Gastrocnemius medialis (tissue), 4 donors: ENCODE measurements at regions not wholly inside any gene's neighbourhood (a gene's known extent, or its start where the extent isn't known, plus 50 kb on each side); places are given as distances from the start of the nearest gene placed in this dataset.

Experiments
- ATAC-seq, 2 donors: fragments of 150-250 bp; one replicate each; pipeline ENCODE4 v1.9.1; 2016
- DNase-seq, 2 donors: peaks; one replicate each; pipeline ENCODE4 v3.0.0-alpha.2; 2019
- H3K27ac ChIP-seq, 4 donors: fragments of 200-600 bp; sonication (generic); 1 replicate in 1 of 4; 2 replicates in 3 of 4; pipeline ENCODE4 v1.5.1; 2016 to 2018; ENCODE audit warnings: mild to moderate bottlenecking in 2 of 4, moderate library complexity in 1 of 4
- H3K27me3 ChIP-seq, 3 donors: fragments of 200-600 bp; sonication (generic) in 2 of 3; 1 replicate in 1 of 3; 2 replicates in 2 of 3; pipeline versions ENCODE4 v1.5.1 to v1.6.0; 2016 to 2019; ENCODE audit warnings: mild to moderate bottlenecking in 1 of 3, moderate library complexity in 1 of 3
- H3K36me3 ChIP-seq, 2 donors: fragments of 200-600 bp; sonication (generic) in 1 of 2; one replicate each; pipeline ENCODE4 v1.5.1; 2017 to 2018
- H3K4me1 ChIP-seq, 2 donors: fragments of 200-600 bp; sonication (generic) in 1 of 2; one replicate each; pipeline ENCODE4 v1.5.1; 2016 to 2017; ENCODE audit warnings: mild to moderate bottlenecking in 2 of 2
- H3K4me3 ChIP-seq, 4 donors: fragments of 200-600 bp; sonication (generic) in 3 of 4; 1 replicate in 1 of 4; 2 replicates in 3 of 4; pipeline ENCODE4 v1.5.1; 2016 to 2019; ENCODE audit warnings: mild to moderate bottlenecking in 2 of 4
- H3K9me3 ChIP-seq, 3 donors: fragments of 200-600 bp; sonication (generic) in 2 of 3; 1 replicate in 1 of 3; 2 replicates in 2 of 3; pipeline ENCODE4 v1.5.1; 2016 to 2019
- POLR2A ChIP-seq, 2 donors: fragments of 450-650 bp; IDR thresholded peaks; one replicate each; pipeline ENCODE4 v1.6.1; 2017; ENCODE audit warnings: antibody characterized with exemption in 2 of 2, mild to moderate bottlenecking in 2 of 2, moderate library complexity in 2 of 2
- in situ Hi-C, 4 donors: fragments of 200-750 bp; cut with MboI; loops; one replicate each; pipeline versions ENCODE4 v1.15.0 to v1.8.0; 2017; ENCODE audit warnings: low sequenced_read_pairs in 4 of 4
- intact Hi-C: fragments of 100-400 bp; cut with DNase I; formaldehyde crosslinking; loops from one replicate; pipeline ENCODE4 v1.15.1; 2023; ENCODE audit warnings: low total_unique reads
- TF ChIP-seq, protein P1 (sequence below), 5 experiments: fragments of 450-650 bp in 3 of 5; fragments of 200-600 bp in 2 of 5; sonication (generic) in 2 of 5; IDR thresholded peaks in 4 of 5; conservative IDR thresholded peaks in 1 of 5; 1 replicate in 4 of 5; 2 replicates in 1 of 5; pipeline ENCODE4 v1.5.1; 2016 to 2019; ENCODE audit warnings: antibody characterized with exemption in 5 of 5, mild to moderate bottlenecking in 3 of 5, moderate library complexity in 3 of 5

- in situ Hi-C loops (no loop called here), intact Hi-C loops (no loop called here)
- Histone ChIP-seq H3K27ac (no peak overlapping the region), H3K4me1 (no peaks in the 10 kb centered on the region), H3K4me3 (no peak overlapping the region), H3K9me3 (no peaks in the 10 kb centered on the region), H3K27me3 (peaks cover 6 to 16% (median 10%) of the 10 kb centered on the region in 3 donors), H3K36me3 (no peaks in the 10 kb centered on the region)
- TF ChIP-seq, protein P1, sequence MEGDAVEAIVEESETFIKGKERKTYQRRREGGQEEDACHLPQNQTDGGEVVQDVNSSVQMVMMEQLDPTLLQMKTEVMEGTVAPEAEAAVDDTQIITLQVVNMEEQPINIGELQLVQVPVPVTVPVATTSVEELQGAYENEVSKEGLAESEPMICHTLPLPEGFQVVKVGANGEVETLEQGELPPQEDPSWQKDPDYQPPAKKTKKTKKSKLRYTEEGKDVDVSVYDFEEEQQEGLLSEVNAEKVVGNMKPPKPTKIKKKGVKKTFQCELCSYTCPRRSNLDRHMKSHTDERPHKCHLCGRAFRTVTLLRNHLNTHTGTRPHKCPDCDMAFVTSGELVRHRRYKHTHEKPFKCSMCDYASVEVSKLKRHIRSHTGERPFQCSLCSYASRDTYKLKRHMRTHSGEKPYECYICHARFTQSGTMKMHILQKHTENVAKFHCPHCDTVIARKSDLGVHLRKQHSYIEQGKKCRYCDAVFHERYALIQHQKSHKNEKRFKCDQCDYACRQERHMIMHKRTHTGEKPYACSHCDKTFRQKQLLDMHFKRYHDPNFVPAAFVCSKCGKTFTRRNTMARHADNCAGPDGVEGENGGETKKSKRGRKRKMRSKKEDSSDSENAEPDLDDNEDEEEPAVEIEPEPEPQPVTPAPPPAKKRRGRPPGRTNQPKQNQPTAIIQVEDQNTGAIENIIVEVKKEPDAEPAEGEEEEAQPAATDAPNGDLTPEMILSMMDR (IDR thresholded peaks at IDR 0.05 in 4 of 5, conservative IDR thresholded peaks at IDR 0.05 in 1 of 5) = no peak
- no peak for TF ChIP-seq POLR2A (IDR thresholded peaks at IDR 0.05)
- ATAC-seq = no peak
- no peak for DNase-seq
Measured at GRCh38 chr1:38336961-38337360, 290.4 kb upstream of the POU3F1 start.

GRCh38 chr1:38336301-38336923, 289.8 kb upstream of the POU3F1 start:
- DNase-seq = no peak
- no peaks in the 10 kb centered on the region for H3K36me3 ChIP-seq
- no peaks in the 10 kb centered on the region for H3K9me3 ChIP-seq
- TF ChIP-seq, protein P1 (IDR thresholded peaks at IDR 0.05 in 4 of 5, conservative IDR thresholded peaks at IDR 0.05 in 1 of 5) = no peak
- TF ChIP-seq POLR2A (IDR thresholded peaks at IDR 0.05) = no peak
- H3K4me3 ChIP-seq = no peak overlapping the region
- peaks cover 6 to 16% (median 10%) of the 10 kb centered on the region in 3 donors for H3K27me3 ChIP-seq
- no peak overlapping the region for H3K27ac ChIP-seq
- no peaks in the 10 kb centered on the region for H3K4me1 ChIP-seq
- no peak for ATAC-seq
- intact Hi-C loops = no loop called here
- in situ Hi-C loops = no loop called here

GRCh38 chr1:38334930-38335592, 288.5 kb upstream of the POU3F1 start:
- H3K27ac ChIP-seq = no peak overlapping the region
- peaks cover 6 to 16% (median 10%) of the 10 kb centered on the region in 3 donors for H3K27me3 ChIP-seq
- no peak overlapping the region for H3K4me3 ChIP-seq
- no peak for ATAC-seq
- no peaks in the 10 kb centered on the region for H3K9me3 ChIP-seq
- intact Hi-C loops (no loop called here), in situ Hi-C loops (no loop called here)
- no peaks in the 10 kb centered on the region for H3K4me1 ChIP-seq
- no peak for DNase-seq
- TF ChIP-seq POLR2A (IDR thresholded peaks at IDR 0.05) = no peak
- TF ChIP-seq, protein P1 (IDR thresholded peaks at IDR 0.05 in 4 of 5, conservative IDR thresholded peaks at IDR 0.05 in 1 of 5) = no peak
- H3K36me3 ChIP-seq = no peaks in the 10 kb centered on the region

DNA sequence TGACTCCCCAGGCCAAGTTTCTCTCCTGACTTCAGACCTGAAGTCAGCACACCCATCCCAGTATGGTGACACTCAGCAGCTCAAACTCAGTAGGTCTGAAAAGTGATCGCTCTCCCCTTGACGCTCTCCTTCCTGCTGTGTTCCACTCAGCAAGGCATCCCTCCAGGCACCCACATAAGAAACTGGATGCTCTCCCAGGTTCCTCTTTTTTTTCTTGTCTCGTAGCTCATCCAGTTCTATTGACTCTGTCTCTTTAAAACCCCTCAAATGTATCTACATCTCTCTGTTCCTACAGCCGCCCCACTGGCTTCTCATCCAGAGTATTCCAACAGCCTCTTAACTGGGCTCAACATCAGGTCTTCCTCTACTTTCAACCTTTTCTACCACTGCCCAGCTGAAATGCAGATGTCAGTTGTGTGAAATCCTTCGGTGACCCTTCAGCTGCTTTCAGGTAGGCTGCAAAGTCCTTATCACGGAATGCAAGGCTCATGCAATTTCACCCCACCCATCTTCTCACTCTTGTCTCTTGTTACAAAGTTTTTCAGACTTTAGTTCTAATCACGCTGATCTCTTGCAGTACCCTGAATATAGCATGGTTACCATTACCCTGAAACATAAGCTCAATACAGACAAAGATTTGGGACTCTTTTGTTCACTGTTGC, 286.2 kb upstream of the POU3F1 start:
- intact Hi-C loops = no loop called here
- TF ChIP-seq, protein P1 (IDR thresholded peaks at IDR 0.05 in 4 of 5, conservative IDR thresholded peaks at IDR 0.05 in 1 of 5) = no peak
- no peak for TF ChIP-seq POLR2A (IDR thresholded peaks at IDR 0.05)
- in situ Hi-C loops = no loop called here
- ATAC-seq (no peak), DNase-seq (no peak)
- Histone ChIP-seq H3K4me3 (no peak overlapping the region), H3K36me3 (no peaks in the 10 kb centered on the region), H3K9me3 (no peaks in the 10 kb centered on the region), H3K27ac (no peak overlapping the region), H3K27me3 (peaks cover 6 to 10% (median 10%) of the 10 kb centered on the region in 3 donors), H3K4me1 (no peaks in the 10 kb centered on the region)
